Subcutaneous abdominal adipose tissue (tissue), 5 donors: ENCODE measurements at regions not wholly inside any gene's neighbourhood (a gene's known extent, or its start where the extent isn't known, plus 50 kb on each side); places are given as distances from the start of the nearest gene placed in this dataset.

Experiments used
- H3K27ac ChIP-seq: one replicate; pipeline ENCODE4 v1.7.0; 2013; ENCODE audit warnings: low read depth, mild to moderate bottlenecking, inconsistent platforms, low read length, moderate library complexity
- H3K27me3 ChIP-seq, 5 donors: one replicate each; pipeline ENCODE4 v1.7.0; 2013; ENCODE audit warnings: low read length in 5 of 5, inconsistent platforms in 1 of 5; ENCODE audit not compliant: control insufficient read depth in 5 of 5, insufficient read depth in 4 of 5
- H3K36me3 ChIP-seq, 5 donors: one replicate each; pipeline ENCODE4 v1.7.0; 2013; ENCODE audit warnings: low read length in 5 of 5; ENCODE audit not compliant: control insufficient read depth in 5 of 5, insufficient read depth in 5 of 5
- H3K4me1 ChIP-seq, 5 donors: one replicate each; pipeline ENCODE4 v1.7.0; 2013; ENCODE audit warnings: low read length in 5 of 5, mild to moderate bottlenecking in 3 of 5, moderate library complexity in 1 of 5; ENCODE audit not compliant: control insufficient read depth in 5 of 5, insufficient read depth in 5 of 5
- H3K4me3 ChIP-seq, 5 donors: one replicate each; pipeline ENCODE4 v1.7.0; 2013; ENCODE audit warnings: low read length in 5 of 5, low read depth in 1 of 5
- H3K9ac ChIP-seq, 5 donors: one replicate each; pipeline ENCODE4 v1.7.0; 2013; ENCODE audit warnings: low read length in 5 of 5, mild to moderate bottlenecking in 4 of 5, moderate library complexity in 3 of 5
- H3K9me3 ChIP-seq, 5 donors: one replicate each; pipeline ENCODE4 v1.7.0; 2013; ENCODE audit warnings: low read length in 5 of 5; ENCODE audit not compliant: control insufficient read depth in 5 of 5
- donor health status: healthy.
- donor health status: healthy.
- donor health status: healthy.
- donor health status: healthy.
- donor health status: healthy.

DNA sequence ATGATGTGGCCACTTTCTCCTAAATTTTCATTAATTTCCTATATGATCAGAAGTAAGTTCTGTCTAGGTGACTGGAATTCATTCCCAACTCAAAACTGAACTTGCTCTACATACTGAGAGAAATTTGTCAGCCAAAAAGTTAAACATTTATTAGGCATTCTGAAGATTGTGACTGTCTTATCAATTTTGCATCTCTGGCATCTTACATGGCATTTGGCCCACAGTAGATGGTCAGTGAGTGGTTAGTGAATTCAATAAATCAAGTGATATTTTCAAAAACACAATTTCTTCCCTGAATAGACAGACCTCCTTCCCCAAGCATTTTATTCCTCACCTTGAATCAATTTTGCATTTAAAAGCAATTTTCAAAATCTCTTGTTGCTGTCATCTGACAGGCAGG lies 363.2 kb upstream of the NBEA start:
- no peaks in the 10 kb centered on the region for H3K9me3 ChIP-seq
- no peaks in the 10 kb centered on the region for H3K27me3 ChIP-seq
- no peaks in the 10 kb centered on the region for H3K36me3 ChIP-seq
- no peak overlapping the region for H3K9ac ChIP-seq
- no peak overlapping the region for H3K27ac ChIP-seq
- H3K4me1 ChIP-seq, result no peaks in the 10 kb centered on the region
- H3K4me3 ChIP-seq, result no peak overlapping the region

DNA sequence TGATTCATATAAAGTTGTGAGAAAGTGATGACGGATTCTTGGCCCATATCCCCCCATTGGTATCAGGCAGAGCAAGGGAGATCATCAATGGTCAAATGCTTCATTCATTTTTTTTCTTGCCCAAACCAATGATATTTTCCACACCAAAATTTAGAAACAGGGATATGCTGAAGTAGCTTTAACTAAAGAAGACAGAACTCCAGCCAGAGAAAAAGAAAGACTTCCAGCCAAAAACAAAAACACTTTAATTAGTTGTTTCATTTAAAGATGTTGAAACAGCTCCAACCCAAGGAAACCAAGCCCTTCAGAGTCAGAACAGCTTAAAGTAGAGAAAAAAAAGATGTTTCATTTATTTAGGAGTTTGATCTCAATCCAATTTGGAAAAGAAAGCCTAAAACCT lies 358.9 kb upstream of the NBEA start:
- H3K27ac ChIP-seq, result no peak overlapping the region
- no peaks in the 10 kb centered on the region for H3K36me3 ChIP-seq
- H3K9me3 ChIP-seq, result no peaks in the 10 kb centered on the region
- no peak overlapping the region for H3K9ac ChIP-seq
- H3K4me1 ChIP-seq, result no peaks in the 10 kb centered on the region
- H3K27me3 ChIP-seq, result no peaks in the 10 kb centered on the region
- no peak overlapping the region for H3K4me3 ChIP-seq

DNA sequence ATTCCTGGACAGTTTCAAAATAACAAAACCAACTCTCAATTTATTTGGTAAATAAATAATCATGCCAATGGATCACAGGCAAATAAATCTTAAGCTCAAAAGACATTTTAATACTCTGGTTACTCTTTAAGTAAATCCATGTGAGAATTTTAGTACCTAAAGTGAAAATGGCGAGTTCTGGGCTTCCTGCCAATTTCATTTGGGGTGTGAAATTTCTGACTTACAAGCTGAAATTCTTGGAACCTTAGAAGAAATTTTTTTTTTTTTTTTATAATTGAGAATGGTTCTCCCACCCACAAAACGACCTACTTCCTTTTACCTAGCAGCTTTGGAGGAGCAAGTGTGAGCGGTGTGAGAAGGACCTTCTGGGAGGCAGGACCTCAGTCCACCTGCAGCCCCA lies 354.5 kb upstream of the NBEA start:
- Histone ChIP-seq H3K36me3 (no peaks in the 10 kb centered on the region), H3K4me3 (no peak overlapping the region), H3K27ac (no peak overlapping the region), H3K9ac (no peak overlapping the region), H3K9me3 (no peaks in the 10 kb centered on the region), H3K27me3 (no peaks in the 10 kb centered on the region), H3K4me1 (peaks cover 3 to 6% (median 4%) of the 10 kb centered on the region in 5 donors)

DNA sequence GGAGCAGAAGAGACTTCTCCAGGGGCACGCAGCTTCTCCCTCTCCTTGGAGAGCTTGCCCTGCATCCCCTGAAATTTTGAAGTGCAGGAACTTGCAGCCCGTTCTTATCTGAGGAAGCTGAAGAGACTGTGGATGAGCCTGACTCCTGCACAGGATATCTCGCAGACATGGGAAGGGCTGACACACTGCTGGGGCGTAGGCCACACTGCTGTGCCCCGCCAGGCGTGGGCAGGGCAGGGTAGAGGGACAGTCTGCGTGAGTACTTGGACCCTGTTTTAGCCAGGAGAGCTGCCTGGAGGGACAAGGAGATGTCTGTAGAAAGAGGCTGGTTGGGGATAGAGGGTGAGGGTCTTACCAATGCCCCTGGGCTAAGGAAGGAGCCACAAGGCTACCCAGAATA lies 353.7 kb upstream of the NBEA start:
- Histone ChIP-seq H3K9me3 (no peaks in the 10 kb centered on the region), H3K27ac (no peak overlapping the region), H3K36me3 (no peaks in the 10 kb centered on the region), H3K4me1 (peaks cover 3 to 6% (median 4%) of the 10 kb centered on the region in 5 donors), H3K9ac (no peak overlapping the region), H3K27me3 (no peaks in the 10 kb centered on the region), H3K4me3 (no peak overlapping the region)

DNA sequence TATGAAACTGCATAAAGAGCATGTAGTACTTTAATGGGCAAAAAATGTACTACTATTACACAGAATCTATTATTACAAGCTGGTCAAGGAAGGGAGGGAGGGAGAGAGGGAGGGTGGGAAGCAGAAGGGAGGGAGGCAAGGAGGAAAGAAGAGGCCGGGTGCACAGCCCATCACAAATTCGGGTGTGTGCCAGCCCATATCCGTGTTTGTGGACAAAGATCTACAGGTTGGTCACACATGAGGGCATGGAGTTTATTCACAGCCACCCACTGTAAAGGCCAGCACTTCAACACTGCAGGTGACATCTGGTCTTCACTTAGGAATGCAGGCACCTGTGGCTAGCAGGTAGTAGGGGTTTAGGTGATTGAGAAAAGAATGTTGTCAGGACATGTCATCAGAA lies 352.5 kb upstream of the NBEA start:
- Histone ChIP-seq H3K36me3 (no peaks in the 10 kb centered on the region), H3K9ac (no peak overlapping the region), H3K4me1 (peaks cover 3 to 6% (median 4%) of the 10 kb centered on the region in 5 donors), H3K27ac (no peak overlapping the region), H3K27me3 (no peaks in the 10 kb centered on the region), H3K4me3 (no peak overlapping the region), H3K9me3 (no peaks in the 10 kb centered on the region)

DNA sequence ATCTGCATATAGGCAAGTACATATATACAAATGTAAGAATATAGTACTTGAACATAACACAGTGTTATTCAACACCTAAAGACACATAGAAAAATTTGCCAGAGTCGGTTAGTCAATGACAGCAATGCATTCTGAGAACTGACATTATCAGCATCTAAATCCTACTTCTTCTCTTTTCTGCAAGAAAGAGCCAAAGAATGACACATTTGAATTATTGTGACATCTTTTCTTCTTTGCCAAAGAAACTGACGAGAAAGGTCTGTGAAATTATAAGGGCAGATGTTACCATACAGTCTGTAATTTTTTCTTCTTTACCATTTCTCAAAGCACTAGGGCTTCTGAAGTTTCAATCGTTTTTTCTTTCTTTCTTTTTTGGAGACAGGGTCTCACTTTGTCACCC lies 350.9 kb upstream of the NBEA start:
- H3K9ac ChIP-seq, result no peak overlapping the region
- H3K27me3 ChIP-seq, result no peaks in the 10 kb centered on the region
- peaks cover 3 to 6% (median 4%) of the 10 kb centered on the region in 5 donors for H3K4me1 ChIP-seq
- no peaks in the 10 kb centered on the region for H3K36me3 ChIP-seq
- H3K27ac ChIP-seq, result no peak overlapping the region
- no peaks in the 10 kb centered on the region for H3K9me3 ChIP-seq
- no peak overlapping the region for H3K4me3 ChIP-seq

DNA sequence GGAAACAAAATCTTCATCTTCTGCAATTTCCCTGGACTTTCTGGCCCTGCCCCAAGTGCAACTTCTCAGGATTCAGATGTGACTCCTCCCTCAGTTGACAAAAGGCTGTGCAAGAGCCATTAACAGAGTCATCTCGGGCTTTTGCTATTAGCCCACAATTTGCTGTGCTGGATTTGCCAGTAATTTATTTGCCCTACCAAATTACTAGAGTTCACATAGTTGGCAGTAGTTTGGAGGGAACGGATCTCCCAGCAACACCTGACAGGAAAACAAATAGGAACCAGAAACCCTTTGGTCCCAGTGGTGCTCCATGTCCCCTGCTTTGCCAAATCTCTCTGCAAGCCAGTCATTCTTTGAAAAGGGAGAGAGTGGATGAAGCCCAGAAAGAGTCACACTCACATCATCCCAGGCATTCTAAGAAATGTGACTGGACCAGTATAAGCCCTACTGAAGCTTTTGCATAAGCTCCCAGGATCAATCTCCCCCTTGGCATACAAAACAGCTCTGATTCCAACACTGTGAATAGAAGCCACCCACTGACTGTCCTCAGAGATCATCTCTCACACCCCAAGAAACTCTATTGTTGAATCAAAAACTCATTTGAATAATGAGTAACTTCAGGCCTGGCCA lies 350.1 kb upstream of the NBEA start:
- no peak overlapping the region for H3K27ac ChIP-seq
- no peaks in the 10 kb centered on the region for H3K36me3 ChIP-seq
- H3K9me3 ChIP-seq, result peaks cover 0 to 2% (median 0%) of the 10 kb centered on the region in 5 donors
- no peak overlapping the region for H3K9ac ChIP-seq
- H3K4me1 ChIP-seq, result peaks cover 3 to 6% (median 4%) of the 10 kb centered on the region in 5 donors
- H3K27me3 ChIP-seq, result no peaks in the 10 kb centered on the region
- H3K4me3 ChIP-seq, result no peak overlapping the region

DNA sequence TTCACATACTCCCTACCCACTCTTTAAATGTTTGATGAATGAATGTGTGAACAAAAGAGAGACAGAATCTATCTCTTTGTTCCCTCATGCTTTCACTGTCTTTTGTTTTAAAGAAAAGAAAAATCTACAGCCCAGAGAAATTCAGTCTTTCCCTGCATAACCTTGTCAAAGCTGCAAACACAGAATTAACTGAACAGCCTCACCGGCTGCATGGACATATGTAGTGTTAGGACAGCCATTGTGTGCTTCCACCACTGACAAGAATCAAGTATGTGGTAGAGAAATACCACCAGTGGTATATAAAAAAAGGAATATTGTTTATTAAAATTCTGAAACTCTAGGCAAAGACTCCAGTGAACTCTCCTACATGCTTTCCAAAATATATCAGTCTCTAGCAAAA lies 348.4 kb upstream of the NBEA start:
- Histone ChIP-seq H3K4me1 (peaks cover 3 to 6% (median 4%) of the 10 kb centered on the region in 5 donors), H3K36me3 (no peaks in the 10 kb centered on the region), H3K27me3 (no peaks in the 10 kb centered on the region), H3K9ac (no peak overlapping the region), H3K4me3 (no peak overlapping the region), H3K9me3 (peaks cover 0 to 5% (median 0%) of the 10 kb centered on the region in 5 donors), H3K27ac (no peak overlapping the region)

DNA sequence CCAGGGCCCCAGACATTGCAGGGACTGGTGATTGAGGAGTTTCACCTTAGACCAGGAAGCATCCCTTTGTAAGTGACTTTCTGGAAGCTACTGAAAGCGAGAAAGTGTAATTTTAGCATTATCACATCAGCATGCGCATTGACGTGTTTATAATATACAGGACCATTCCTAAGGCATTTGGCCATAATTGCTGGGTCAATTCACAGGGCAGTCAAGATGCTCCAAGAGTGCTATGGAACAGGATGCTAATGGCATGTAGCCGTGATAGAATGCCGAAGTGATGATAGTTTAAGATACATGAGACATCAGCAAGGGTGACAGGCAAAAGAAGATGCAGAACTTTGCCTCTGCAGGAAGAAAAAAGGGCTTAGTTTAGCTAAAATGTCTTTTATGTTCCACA lies 347.6 kb upstream of the NBEA start:
- H3K27me3 ChIP-seq, result no peaks in the 10 kb centered on the region

DNA sequence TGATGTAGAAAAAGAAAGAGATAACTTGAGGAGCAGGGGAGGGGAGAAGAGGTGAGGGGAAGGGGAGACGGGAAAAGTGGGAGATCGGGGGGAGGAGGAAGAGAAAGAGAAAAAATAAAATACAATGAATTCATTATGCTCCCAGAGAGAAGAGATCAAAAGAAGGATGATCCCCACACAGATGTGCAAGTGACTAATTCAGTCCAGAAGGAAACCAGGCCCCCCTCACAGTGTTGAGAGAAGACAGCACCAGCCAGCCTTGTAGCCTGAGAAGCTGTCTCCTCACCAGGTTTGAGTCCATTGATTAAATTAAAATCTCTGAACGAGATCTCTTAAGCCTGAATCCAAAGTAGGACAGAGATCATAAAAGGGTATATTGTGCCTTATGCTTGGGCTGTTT lies 333.7 kb upstream of the NBEA start:
- Histone ChIP-seq H3K4me1 (no peaks in the 10 kb centered on the region), H3K9me3 (peaks cover 0 to 6% (median 0%) of the 10 kb centered on the region in 5 donors), H3K4me3 (no peak overlapping the region), H3K27me3 (no peaks in the 10 kb centered on the region), H3K9ac (no peak overlapping the region), H3K27ac (no peak overlapping the region), H3K36me3 (no peaks in the 10 kb centered on the region)

More for the DNA sequence above, 347.6 kb upstream of the NBEA start:
- no peak overlapping the region for H3K9ac ChIP-seq
- H3K27ac ChIP-seq, result no peak overlapping the region
- no peak overlapping the region for H3K4me3 ChIP-seq
- H3K36me3 ChIP-seq, result no peaks in the 10 kb centered on the region
- peaks cover 3 to 6% (median 4%) of the 10 kb centered on the region in 5 donors for H3K4me1 ChIP-seq
- H3K9me3 ChIP-seq, result peaks cover 0 to 5% (median 0%) of the 10 kb centered on the region in 5 donors
